OCI-LY3 (cell line): ENCODE measurements at regions not wholly inside any gene's neighbourhood (a gene's known extent, or its start where the extent isn't known, plus 50 kb on each side); places are given as distances from the start of the nearest gene placed in this dataset.

Experiments
- H2AFZ ChIP-seq: fragments of 200-600, 300-600 bp; shearing (Covaris generic); 2 replicates; pipeline ENCODE4 v1.6.0; 2014; ENCODE audit warnings: antibody characterized with exemption, low read depth, low read length
- H3K27ac ChIP-seq: fragments of 200-600, 300-600 bp; sonication (generic); 2 replicates; pipeline ENCODE4 v1.5.1; 2014; ENCODE audit warnings: mild to moderate bottlenecking, low read length, moderate library complexity, mixed read lengths
- H3K27me3 ChIP-seq: fragments of 200-600, 300-600 bp; sonication (generic); 2 replicates; pipeline ENCODE4 v1.6.1; 2014; ENCODE audit warnings: low read depth, low read length, mixed read lengths
- H3K36me3 ChIP-seq: fragments of 200-600, 300-600 bp; sonication (generic); replicated peaks from 2 replicates; pipeline ENCODE3; 2014; ENCODE audit warnings: low read depth, low read length, mixed read lengths
- H3K4me1 ChIP-seq: fragments of 300-600, 200-600 bp; sonication (generic); 2 replicates; pipeline ENCODE4 v1.6.1; 2014; ENCODE audit warnings: low read length, mixed read lengths
- H3K4me2 ChIP-seq: fragments of 200-600, 300-600 bp; sonication (generic); 2 replicates; pipeline ENCODE4 v1.6.1; 2014; ENCODE audit warnings: low read length, mixed read lengths
- H3K4me3 ChIP-seq: fragments of 300-600, 200-600 bp; sonication (generic); 2 replicates; pipeline ENCODE4 v1.5.1; 2014; ENCODE audit warnings: antibody characterized with exemption, mild to moderate bottlenecking, low read length, moderate library complexity
- H3K79me2 ChIP-seq: fragments of 300-600, 200-600 bp; shearing (Covaris generic); 2 replicates; pipeline ENCODE4 v1.6.1; 2014; ENCODE audit warnings: mild to moderate bottlenecking, low read length, mixed read lengths
- H3K9ac ChIP-seq: fragments of 300-600, 200-600 bp; shearing (Covaris generic); 2 replicates; pipeline ENCODE4 v1.6.0; 2014; ENCODE audit warnings: mild to moderate bottlenecking, low read length, moderate library complexity
- H3K9me3 ChIP-seq: fragments of 200-600, 300-600 bp; shearing (Covaris generic); 2 replicates; pipeline ENCODE4 v1.6.1; 2014; ENCODE audit warnings: low read length, mixed read lengths; ENCODE audit not compliant: insufficient read depth
- H4K20me1 ChIP-seq: fragments of 200-600, 300-600 bp; sonication (generic); 2 replicates; pipeline ENCODE4 v1.6.1; 2016; ENCODE audit warnings: low read length, mixed read lengths; ENCODE audit not compliant: insufficient read depth
- EZH2phosphoT487 ChIP-seq: fragments of 200-600 bp; shearing (Covaris generic); IDR thresholded peaks from 2 replicates; pipeline ENCODE4 v1.6.1; 2018; ENCODE audit warnings: antibody characterized with exemption, mixed run types, low read depth
- TF ChIP-seq, protein P1 (sequence below): fragments of 200-600, 300-600 bp; sonication (generic); IDR thresholded peaks from 2 replicates; pipeline ENCODE4 v1.5.1; 2014; ENCODE audit warnings: antibody characterized with exemption, low read length, low read depth

DNA sequence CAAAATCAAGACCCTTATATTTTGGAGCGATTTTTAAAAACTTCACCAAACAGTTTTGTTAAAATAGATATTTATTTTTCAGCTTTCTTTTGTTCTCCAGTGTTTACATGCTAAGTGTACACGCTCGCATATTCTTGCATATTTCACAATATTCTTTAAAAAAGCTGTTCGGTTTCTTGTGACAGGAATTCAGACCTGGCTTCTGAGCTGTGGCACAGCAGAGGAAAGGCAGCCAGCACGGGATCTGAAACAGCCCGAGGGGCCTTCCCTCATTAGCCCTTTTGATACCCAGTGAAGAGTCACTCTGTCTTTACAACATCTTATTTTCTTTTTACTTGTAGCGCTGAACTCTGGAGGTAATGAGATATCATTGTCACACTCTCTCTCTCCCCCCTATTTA is 234.0 kb downstream of the B3GLCT start:
- no peak overlapping the region for H3K4me3 ChIP-seq
- no peaks in the 10 kb centered on the region for H3K79me2 ChIP-seq
- H3K36me3 ChIP-seq, result no peaks in the 10 kb centered on the region
- peak overlapping the region; percentile 52 for H2AFZ ChIP-seq
- no peak overlapping the region for H3K9ac ChIP-seq
- no peaks in the 10 kb centered on the region for H4K20me1 ChIP-seq
- no peaks in the 10 kb centered on the region for H3K9me3 ChIP-seq
- peak overlapping the region; percentile 12; the same call in 1 of the 2 replicates for H3K4me2 ChIP-seq
- H3K4me1 ChIP-seq, result peaks cover 49% of the 10 kb centered on the region
- no peak for TF ChIP-seq EZH2phosphoT487
- TF ChIP-seq, protein P1, sequence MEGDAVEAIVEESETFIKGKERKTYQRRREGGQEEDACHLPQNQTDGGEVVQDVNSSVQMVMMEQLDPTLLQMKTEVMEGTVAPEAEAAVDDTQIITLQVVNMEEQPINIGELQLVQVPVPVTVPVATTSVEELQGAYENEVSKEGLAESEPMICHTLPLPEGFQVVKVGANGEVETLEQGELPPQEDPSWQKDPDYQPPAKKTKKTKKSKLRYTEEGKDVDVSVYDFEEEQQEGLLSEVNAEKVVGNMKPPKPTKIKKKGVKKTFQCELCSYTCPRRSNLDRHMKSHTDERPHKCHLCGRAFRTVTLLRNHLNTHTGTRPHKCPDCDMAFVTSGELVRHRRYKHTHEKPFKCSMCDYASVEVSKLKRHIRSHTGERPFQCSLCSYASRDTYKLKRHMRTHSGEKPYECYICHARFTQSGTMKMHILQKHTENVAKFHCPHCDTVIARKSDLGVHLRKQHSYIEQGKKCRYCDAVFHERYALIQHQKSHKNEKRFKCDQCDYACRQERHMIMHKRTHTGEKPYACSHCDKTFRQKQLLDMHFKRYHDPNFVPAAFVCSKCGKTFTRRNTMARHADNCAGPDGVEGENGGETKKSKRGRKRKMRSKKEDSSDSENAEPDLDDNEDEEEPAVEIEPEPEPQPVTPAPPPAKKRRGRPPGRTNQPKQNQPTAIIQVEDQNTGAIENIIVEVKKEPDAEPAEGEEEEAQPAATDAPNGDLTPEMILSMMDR, result no peak
- H3K27me3 ChIP-seq, result 0 out of 2 replicates have a peak, but pooled peaks cover 5% of the 10 kb centered on the region
- H3K27ac ChIP-seq, result no peak overlapping the region

DNA sequence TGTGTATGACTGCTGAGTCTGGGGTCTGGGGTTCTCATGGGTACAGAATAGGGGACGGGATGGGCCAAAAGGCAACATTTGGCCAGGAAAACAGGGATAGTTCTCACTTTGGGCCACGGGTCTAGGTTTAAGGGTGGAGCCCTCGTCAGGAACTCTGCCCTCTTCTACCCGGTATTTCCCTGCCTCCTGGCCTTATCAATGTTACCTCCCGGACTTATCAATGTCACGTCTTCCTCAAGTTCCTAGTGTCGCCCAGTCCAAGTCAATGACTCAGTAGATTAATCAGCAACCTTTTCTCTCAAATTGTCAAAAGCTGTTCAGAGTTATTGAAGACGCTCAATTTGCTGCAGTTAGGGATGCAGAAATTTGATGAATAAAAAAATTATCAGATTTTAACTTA is 234.8 kb downstream of the B3GLCT start:
- 0 out of 2 replicates have a peak, but pooled peaks cover 5% of the 10 kb centered on the region for H3K27me3 ChIP-seq
- H3K27ac ChIP-seq, result no peak overlapping the region
- peaks cover 49% of the 10 kb centered on the region for H3K4me1 ChIP-seq
- H3K36me3 ChIP-seq, result no peaks in the 10 kb centered on the region
- no peaks in the 10 kb centered on the region for H3K79me2 ChIP-seq
- H3K9ac ChIP-seq, result no peak overlapping the region
- TF ChIP-seq EZH2phosphoT487, result no peak
- TF ChIP-seq, protein P1, result no peak
- H3K4me2 ChIP-seq, result no peak overlapping the region
- H3K4me3 ChIP-seq, result no peak overlapping the region
- H4K20me1 ChIP-seq, result no peaks in the 10 kb centered on the region
- H2AFZ ChIP-seq, result no peak overlapping the region
- H3K9me3 ChIP-seq, result no peaks in the 10 kb centered on the region

DNA sequence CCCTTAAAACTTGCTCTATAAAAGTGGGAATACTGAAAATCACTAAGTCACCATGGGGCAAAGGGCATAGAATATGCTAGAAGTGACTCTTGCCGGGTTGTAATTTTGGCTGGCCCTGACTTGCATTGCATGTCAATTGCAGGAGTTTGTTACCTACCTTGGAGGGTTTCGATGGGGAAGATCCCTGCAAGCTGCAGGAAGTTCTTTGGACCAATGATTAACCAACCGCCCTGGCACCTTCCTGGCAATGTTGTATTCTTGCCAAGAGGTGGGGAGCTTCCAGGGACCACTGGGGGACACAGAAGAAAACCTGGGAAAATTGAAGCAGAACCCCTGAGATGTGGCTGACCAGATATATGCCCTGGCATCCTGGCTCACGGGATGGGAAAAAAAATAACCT is 235.8 kb downstream of the B3GLCT start:
- no peak for TF ChIP-seq EZH2phosphoT487
- TF ChIP-seq, protein P1, result no peak
- H3K27ac ChIP-seq, result no peak overlapping the region
- H3K4me1 ChIP-seq, result peaks cover 49% of the 10 kb centered on the region
- no peaks in the 10 kb centered on the region for H4K20me1 ChIP-seq
- H3K79me2 ChIP-seq, result no peaks in the 10 kb centered on the region
- no peak overlapping the region for H2AFZ ChIP-seq
- no peaks in the 10 kb centered on the region for H3K9me3 ChIP-seq
- H3K27me3 ChIP-seq, result 0 out of 2 replicates have a peak, but pooled peaks cover 5% of the 10 kb centered on the region
- no peak overlapping the region for H3K4me3 ChIP-seq
- H3K36me3 ChIP-seq, result no peaks in the 10 kb centered on the region
- no peak overlapping the region for H3K9ac ChIP-seq
- no peak overlapping the region for H3K4me2 ChIP-seq

DNA sequence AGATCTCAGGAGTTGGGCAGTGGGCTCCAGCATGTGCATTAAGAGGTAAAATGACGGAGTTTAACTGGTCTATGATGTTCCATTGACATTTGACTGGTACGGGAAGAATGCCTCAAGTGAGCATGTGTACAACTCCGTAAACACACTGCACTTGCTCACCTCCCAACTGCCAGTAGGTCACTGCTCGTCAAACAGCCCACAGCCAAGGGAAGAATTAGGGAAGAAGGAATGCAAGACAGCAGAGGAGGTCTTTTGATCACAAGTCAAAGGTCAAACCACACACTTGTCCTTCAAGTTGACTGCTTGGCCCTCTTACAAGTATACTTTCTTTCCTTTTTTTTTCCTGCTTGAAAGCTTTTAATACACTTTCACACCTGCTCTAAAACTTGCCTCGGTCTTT is 236.7 kb downstream of the B3GLCT start:
- Histone ChIP-seq H3K27ac (no peak overlapping the region), H3K27me3 (no peaks in the 10 kb centered on the region), H3K79me2 (no peaks in the 10 kb centered on the region)

More for the DNA sequence above, 236.7 kb downstream of the B3GLCT start:
- Histone ChIP-seq H3K4me1 (peaks cover 43% of the 10 kb centered on the region), H3K36me3 (no peaks in the 10 kb centered on the region), H3K9me3 (no peaks in the 10 kb centered on the region), H4K20me1 (no peaks in the 10 kb centered on the region), H3K4me3 (no peak overlapping the region), H3K9ac (no peak overlapping the region), H3K4me2 (no peak overlapping the region), H2AFZ (no peak overlapping the region)
- TF ChIP-seq, protein P1, result no peak
- TF ChIP-seq EZH2phosphoT487, result no peak
